GM06990 (cell line): ENCODE measurements at regions not wholly inside any gene's neighbourhood (a gene's known extent, or its start where the extent isn't known, plus 50 kb on each side); places are given as distances from the start of the nearest gene placed in this dataset.
"Not testable (repeated sequence)": the region's sequence is repeated elsewhere in the genome, so short reads cannot be mapped to it uniquely, and the experiment has no call there.

Source experiments
- DNase-seq: peaks from one replicate; pipeline ENCODE4 v3.0.0-alpha.2; 2011; ENCODE audit not compliant: insufficient read length; ENCODE audit errors: extremely low read depth
- H3K27me3 ChIP-seq: replicated peaks from 2 replicates; pipeline ENCODE4 v1.6.0; 2011; ENCODE audit warnings: low read length; ENCODE audit not compliant: control insufficient read depth, insufficient read depth
- H3K36me3 ChIP-seq: 2 replicates; pipeline ENCODE4 v1.5.1; 2011; ENCODE audit warnings: low read length; ENCODE audit not compliant: control insufficient read depth, insufficient read depth
- H3K4me3 ChIP-seq: replicated peaks from 2 replicates; pipeline ENCODE4 v1.5.1; 2011; ENCODE audit warnings: low read depth, mild to moderate bottlenecking, control low read depth, low read length
- TF ChIP-seq, protein P1 (sequence below): IDR thresholded peaks from 2 replicates; pipeline ENCODE4 v1.5.1; 2011; ENCODE audit warnings: low read length, control low read depth, mild to moderate bottlenecking, inconsistent platforms; ENCODE audit not compliant: insufficient read depth, poor library complexity, severe bottlenecking

DNA sequence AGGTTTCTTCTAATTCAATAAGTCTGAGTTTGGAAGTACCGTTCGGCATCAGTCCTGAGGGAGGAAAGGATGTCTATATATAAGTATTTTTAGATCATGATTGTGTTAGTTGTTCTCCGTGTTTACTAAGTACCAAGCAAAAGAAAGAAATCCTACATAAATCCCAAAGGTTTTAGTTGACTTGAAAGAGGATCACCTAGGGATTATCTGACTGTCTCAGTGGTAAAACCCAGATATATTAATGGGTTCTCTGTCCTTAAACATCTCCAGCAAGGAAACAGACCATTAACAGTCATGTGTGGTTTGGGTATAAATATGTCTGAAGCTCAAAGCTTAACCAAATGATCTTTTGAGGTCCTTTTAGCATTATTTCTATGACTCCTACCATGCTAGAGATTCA, 207.1 kb upstream of the RASGEF1B start:
- H3K36me3 ChIP-seq, result no peaks in the 10 kb centered on the region
- no peak for DNase-seq
- TF ChIP-seq, protein P1, sequence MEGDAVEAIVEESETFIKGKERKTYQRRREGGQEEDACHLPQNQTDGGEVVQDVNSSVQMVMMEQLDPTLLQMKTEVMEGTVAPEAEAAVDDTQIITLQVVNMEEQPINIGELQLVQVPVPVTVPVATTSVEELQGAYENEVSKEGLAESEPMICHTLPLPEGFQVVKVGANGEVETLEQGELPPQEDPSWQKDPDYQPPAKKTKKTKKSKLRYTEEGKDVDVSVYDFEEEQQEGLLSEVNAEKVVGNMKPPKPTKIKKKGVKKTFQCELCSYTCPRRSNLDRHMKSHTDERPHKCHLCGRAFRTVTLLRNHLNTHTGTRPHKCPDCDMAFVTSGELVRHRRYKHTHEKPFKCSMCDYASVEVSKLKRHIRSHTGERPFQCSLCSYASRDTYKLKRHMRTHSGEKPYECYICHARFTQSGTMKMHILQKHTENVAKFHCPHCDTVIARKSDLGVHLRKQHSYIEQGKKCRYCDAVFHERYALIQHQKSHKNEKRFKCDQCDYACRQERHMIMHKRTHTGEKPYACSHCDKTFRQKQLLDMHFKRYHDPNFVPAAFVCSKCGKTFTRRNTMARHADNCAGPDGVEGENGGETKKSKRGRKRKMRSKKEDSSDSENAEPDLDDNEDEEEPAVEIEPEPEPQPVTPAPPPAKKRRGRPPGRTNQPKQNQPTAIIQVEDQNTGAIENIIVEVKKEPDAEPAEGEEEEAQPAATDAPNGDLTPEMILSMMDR, result no peak
- H3K27me3 ChIP-seq, result 0 out of 2 replicates have a peak, but pooled peaks cover 1% of the 10 kb centered on the region
- no peak overlapping the region for H3K4me3 ChIP-seq

DNA sequence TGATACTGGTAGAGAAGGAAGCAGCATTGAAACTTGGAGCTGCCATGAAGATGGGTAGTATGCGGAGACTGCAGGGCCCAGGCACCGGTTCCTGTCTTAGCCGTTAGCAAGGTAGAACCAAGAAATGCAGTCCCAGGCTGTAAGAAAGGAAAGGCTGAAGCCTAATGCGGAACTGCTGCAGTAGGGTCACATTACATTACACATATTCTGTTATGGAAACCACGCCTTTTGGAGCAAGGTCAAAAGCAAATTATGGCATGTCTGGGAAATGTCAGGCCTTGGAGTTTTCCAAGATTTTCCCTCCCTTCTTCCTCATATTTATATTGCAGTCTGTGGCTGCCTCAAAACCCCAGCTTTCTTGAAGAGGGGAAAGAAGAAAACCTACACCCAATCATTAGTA, 204.8 kb upstream of the RASGEF1B start:
- Histone ChIP-seq H3K4me3 (no peak overlapping the region), H3K36me3 (no peaks in the 10 kb centered on the region), H3K27me3 (0 out of 2 replicates have a peak, but pooled peaks cover 1% of the 10 kb centered on the region)
- TF ChIP-seq, protein P1, result no peak
- no peak for DNase-seq

DNA sequence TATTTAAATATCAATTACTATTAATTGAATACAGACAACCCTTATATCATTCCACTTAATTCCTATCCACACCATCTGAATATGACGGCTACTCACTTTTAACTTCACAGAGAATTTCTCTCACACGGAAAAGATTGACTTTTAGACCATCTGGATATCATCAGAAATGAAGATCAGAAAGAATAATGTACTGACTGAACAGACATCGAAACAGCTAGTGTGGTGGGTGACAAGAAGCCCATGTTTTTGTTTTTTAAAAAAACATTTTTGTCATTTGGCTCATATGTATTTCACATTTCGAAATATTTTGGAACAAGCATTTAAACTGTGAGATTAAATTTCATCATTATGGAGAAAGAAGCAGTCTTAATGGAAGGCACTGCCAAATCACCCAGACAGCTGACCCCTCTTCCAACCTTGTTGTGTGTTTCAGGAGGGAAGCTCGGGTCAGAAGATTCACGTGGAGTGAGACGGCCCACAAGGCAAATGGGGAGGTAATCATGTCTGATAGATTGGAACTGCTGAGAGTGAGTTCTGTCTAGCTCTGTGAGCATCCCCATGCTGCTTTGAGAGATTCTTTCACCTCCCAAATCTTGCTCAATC, 204.2 kb upstream of the RASGEF1B start:
- no peaks in the 10 kb centered on the region for H3K36me3 ChIP-seq
- DNase-seq, result no peak
- TF ChIP-seq, protein P1, result no peak
- no peak overlapping the region for H3K4me3 ChIP-seq
- 0 out of 2 replicates have a peak, but pooled peaks cover 1% of the 10 kb centered on the region for H3K27me3 ChIP-seq

DNA sequence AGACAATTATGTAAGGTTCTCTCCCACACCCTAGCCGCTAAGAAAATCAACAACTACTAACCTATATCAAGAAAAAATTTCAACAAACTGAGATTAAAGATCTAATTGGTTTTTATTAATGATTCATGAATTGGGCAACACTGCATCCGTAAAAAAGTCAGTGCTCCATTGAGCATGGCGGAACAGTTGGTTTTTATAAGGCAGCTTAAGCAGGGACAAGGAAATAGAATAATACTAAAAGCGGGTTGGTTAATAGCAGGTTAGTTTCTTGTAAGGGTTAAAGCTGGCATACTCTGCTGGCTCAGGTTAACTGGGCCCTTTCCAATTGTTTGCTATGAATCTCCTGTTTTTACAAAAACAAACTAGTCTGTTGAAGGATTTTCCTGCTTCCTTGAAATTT, 202.3 kb upstream of the RASGEF1B start:
- TF ChIP-seq, protein P1, result no peak
- Histone ChIP-seq H3K36me3 (no peaks in the 10 kb centered on the region), H3K4me3 (no peak overlapping the region), H3K27me3 (0 out of 2 replicates have a peak, but pooled peaks cover 1% of the 10 kb centered on the region)
- no peak for DNase-seq

DNA sequence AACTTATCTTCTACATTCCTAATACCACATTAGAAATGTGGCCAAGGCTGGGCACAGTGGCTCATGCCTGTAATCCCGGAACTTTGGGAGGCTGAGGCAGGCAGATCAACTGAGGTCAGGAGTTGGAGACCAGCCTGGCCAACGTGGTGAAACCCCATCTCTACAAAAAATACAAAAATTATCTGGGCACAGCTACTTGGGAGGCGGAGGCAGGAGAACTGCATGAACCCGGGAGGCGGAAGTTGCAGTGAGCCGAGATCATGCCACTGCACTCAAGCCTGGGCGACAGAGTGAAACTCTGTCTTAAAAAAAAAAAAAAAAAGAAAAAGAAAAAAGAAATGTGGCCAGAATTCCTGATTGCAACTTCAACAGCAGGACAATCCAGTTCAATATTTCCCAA, 196.6 kb upstream of the RASGEF1B start:
- not testable (repeated sequence) for DNase-seq, H3K27me3 ChIP-seq, H3K4me3 ChIP-seq, H3K36me3 ChIP-seq

DNA sequence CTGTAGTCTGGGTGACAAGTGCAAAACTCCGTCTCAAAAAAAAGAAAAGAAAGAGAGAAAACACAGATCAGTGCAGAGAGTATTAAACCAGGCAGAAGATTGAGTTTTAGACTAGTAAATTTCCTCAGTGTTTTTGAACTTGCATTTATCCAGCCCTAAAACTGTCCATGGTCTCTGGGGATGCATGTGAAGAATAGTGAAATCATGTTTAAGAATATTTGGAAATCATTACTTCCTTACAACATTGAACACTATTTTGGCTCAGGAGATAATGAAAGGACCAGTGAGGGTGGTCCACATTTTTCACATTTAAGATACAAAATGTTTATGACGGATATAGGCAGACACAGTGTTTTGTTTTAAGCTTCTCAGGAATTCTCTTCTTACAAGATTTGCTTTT, 195.8 kb upstream of the RASGEF1B start:
- TF ChIP-seq, protein P1, result no peak
- no peak overlapping the region for H3K4me3 ChIP-seq
- no peaks in the 10 kb centered on the region; the same call in 1 of the 2 replicates for H3K27me3 ChIP-seq
- no peaks in the 10 kb centered on the region for H3K36me3 ChIP-seq
- no peak for DNase-seq
